Panc1 (cell line): ENCODE measurements at regions not wholly inside any gene's neighbourhood (a gene's known extent, or its start where the extent isn't known, plus 50 kb on each side); places are given as distances from the start of the nearest gene placed in this dataset.

Experiments used
- TCF7L2 ChIP-seq: IDR thresholded peaks from 2 replicates; pipeline ENCODE4 v1.6.1; 2011; ENCODE audit warnings: mild to moderate bottlenecking, low read depth, low read length, inconsistent platforms
- TF ChIP-seq, protein P1 (sequence below): fragments of 450-650 bp; IDR thresholded peaks from 2 replicates; pipeline ENCODE4 v1.5.1; 2017; ENCODE audit warnings: mild to moderate bottlenecking

- TF ChIP-seq TCF7L2 = no peak
- TF ChIP-seq, protein P1, sequence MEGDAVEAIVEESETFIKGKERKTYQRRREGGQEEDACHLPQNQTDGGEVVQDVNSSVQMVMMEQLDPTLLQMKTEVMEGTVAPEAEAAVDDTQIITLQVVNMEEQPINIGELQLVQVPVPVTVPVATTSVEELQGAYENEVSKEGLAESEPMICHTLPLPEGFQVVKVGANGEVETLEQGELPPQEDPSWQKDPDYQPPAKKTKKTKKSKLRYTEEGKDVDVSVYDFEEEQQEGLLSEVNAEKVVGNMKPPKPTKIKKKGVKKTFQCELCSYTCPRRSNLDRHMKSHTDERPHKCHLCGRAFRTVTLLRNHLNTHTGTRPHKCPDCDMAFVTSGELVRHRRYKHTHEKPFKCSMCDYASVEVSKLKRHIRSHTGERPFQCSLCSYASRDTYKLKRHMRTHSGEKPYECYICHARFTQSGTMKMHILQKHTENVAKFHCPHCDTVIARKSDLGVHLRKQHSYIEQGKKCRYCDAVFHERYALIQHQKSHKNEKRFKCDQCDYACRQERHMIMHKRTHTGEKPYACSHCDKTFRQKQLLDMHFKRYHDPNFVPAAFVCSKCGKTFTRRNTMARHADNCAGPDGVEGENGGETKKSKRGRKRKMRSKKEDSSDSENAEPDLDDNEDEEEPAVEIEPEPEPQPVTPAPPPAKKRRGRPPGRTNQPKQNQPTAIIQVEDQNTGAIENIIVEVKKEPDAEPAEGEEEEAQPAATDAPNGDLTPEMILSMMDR = no peak
Measured at GRCh38 chr20:39661833-39662232, 699.7 kb downstream of the DHX35 start.
